Right kidney (tissue), 1 donor: ENCODE measurements at regions not wholly inside any gene's neighbourhood (a gene's known extent, or its start where the extent isn't known, plus 50 kb on each side); places are given as distances from the start of the nearest gene placed in this dataset.

Experiments
- DNase-seq: peaks from one replicate; pipeline ENCODE4 v3.0.0-alpha.2; 2016

- no peak for DNase-seq
Observed at GRCh38 chr20:63086421-63087235, 79.9 kb upstream of the BHLHE23 start.

GRCh38 chr20:63085151-63085861 lies 78.5 kb upstream of the BHLHE23 start:
- DNase-seq: no peak

DNA sequence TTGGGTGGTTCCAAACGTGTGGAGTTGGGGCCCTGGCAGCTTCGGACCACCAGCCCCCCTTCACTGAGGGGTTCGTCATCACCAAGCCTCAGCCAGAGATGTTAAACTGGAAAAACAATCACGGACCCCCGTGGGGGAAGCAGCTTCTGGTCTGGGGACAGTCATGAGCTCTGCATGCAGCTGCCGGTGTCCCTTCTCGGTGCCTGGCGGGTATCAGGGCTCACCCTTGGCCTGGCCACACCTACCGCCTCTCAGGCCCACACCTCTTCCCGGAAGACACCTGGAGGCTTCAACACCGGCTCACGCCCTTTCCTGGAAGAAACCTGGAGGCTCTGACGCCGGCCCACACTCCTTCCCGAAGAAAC lies 77.8 kb upstream of the BHLHE23 start:
- no peak for DNase-seq

DNA sequence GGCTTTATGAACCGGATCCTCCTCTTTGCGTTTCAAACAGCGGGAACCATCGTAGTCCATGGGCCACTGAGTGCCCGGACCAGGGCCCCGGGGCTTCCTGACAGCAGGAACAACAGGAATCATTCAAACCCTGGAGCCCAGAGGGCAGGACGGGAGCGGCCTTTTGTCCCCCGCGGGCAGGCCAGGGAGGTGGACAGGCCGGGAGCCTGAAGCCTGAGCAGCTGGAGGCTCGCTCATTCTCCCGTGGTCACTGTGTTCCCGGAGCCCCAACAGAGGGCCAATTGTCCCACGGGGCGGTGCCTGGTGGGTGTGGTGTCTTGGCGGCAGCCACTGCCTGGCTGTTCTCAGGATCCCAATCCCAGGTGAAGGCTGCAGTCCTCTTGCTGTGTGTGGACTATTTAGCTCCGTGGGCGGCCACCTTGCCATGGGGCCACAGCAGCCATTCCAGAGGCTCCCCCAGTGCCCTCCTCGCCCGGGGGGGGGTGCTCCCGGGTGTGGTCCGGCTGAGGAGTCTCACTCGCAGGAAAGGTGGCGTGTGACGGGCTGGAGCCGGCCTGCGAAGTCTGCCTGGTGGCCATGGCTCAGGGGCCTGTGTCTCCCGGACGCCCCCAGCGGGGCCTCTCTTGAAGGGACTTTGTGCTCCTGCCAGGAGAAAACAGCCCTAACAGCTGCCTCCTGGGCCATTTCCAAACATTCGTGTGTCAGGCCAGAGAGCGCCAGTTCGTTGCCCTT lies 77.2 kb upstream of the BHLHE23 start:
- DNase-seq: no peak

GRCh38 chr20:63082939-63083735 lies 76.4 kb upstream of the BHLHE23 start:
- DNase-seq: no peak

DNA sequence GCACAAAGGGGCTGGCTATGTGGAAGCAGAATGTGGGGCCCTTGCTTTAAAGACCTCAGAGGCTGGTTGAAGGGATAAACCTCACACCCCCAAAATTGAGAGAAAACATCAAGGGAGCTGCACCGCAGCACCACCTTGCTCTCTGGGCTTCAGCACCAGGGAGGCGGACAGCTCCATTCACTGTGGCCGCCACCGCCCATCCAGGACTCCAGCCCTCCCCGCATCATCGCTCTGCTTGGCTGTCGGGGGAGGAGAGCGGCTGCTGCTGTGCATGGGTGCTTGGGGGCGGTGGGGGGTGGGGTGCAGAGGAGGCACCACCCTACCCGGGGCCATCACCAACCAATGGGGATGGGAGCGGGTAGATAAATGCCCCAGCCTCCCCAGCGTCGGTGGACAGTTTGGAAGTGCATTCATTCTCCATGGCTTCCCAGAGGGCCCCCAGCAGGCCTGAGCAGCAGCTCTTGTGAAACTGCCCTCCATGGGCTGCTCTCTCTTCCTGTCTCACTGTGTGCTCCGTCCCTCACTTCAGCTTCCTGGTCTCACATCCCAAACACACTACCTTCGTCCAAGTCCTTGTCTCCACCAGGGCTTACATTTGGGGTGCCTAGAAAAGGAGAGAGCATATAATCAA lies 75.7 kb upstream of the BHLHE23 start:
- DNase-seq: peak; percentile 34

DNA sequence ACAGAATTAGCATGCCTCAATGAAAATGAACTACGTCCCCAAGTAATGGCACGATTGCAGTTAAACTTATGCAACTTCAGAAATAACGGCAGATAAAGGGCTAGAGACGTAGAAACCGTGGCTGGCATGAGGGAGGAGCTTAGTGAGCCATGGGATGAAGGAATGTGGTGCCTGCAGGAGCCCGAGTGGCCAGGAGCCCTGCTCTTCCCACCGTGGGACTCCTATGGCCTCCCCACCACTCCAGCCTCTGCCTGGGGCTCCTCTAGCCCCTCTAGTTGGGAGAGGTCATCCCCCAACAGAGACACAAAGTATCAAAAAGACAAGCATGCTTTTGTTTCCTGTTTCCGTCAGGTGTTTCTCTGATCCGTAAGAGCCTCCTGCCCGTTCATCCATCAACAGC lies 75.1 kb upstream of the BHLHE23 start:
- DNase-seq: no peak

GRCh38 chr20:63081351-63081750 lies 74.6 kb upstream of the BHLHE23 start:
- DNase-seq: no peak

GRCh38 chr20:63080811-63081210 lies 74.0 kb upstream of the BHLHE23 start:
- no peak for DNase-seq

GRCh38 chr20:63080411-63080810 lies 73.6 kb upstream of the BHLHE23 start:
- DNase-seq: no peak

- no peak for DNase-seq
Observed at GRCh38 chr20:63079971-63080370, 73.2 kb upstream of the BHLHE23 start.

DNA sequence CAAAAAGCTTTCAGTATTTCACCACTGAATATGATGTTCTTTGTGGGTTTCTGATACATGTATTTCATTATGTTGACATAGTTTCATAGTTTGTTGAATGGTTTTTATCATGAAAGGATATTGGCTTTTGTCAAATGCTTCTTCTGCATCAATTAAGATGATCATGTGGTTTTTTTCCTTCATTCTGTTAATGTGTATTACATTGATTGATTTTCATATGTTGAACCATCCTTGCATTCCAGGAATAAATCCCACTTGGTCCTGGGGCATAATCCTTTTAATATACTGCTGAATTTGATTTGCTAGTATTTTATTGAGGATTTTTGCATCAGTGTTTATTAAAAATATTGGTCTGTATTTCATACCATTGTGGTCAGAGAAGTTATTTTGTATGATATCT lies 70.9 kb upstream of the BHLHE23 start:
- DNase-seq: no peak

DNA sequence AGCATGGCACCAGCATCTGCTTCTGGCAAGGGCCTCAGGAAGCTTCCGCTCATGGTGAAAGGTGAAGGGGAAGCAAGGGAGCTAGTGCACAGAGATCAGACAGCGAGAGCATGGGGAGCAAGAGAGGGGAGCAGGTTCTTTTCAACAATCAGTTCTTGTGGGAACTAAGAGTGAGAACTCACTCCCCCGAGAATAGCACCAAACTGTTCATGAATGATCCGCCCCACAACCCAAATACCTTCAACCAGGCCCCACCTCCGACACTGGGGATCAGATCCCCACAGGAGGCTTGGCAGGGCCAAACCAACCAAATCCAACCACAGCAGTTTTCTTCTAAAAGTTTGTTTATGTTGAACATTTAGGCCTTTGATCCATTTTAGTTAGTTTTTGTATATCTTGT lies 69.7 kb upstream of the BHLHE23 start:
- no peak for DNase-seq

- no peak for DNase-seq
Observed at GRCh38 chr20:63074631-63075030, 67.9 kb upstream of the BHLHE23 start.

GRCh38 chr20:63074182-63074581 lies 67.4 kb upstream of the BHLHE23 start:
- no peak for DNase-seq

DNA sequence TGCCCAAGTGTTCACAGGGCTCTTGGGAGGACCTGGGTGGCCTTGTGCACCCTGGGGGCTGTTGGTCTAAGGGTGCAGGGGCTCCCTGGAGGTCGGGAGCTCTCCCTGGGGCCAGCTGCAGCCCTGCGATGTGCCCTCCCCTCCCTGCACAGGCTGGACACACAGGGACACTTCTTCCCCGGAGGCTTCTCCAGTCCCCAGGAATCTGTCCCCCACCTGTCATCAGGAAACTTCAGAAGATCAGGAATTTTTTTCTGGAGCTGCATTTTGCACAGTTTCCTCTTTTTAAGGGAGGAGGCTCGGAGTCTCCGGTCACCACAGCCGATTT lies 66.9 kb upstream of the BHLHE23 start:
- DNase-seq: no peak

DNA sequence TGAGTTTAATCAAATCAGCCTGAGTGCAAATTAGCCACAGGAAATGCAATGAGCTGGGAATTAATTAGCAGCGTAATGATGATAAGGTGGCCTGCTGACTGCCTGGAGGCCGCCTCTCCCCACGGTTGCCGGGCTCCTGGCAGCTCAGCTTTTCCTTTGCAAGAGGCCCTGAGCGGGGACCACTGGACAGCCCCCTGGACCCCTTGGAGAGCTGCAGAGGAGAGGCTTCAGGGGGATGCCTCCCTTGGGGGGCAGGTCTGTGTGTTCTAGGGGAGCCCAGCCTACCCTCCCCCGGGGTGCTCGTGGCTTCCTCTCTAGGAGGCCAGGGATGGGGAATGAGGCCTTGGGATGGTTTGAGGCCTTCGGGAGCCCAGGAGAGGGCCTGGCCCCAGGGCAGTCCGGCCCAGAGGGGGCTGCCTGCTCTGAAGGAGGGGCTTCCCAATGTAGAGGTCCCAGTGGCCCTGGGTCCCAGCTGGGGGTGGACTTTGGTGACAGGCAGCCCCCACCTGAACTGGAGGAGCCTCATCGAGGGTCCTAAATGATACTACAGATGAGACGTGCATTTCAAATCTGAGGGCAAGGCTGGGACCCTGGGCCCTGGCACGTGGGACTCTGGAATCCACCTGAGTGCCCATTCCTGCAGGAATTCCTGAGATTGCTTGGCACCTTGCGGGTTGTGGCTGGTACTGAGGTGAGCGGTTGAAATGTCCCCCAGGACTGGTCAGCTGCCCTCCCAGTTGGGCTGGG lies 66.4 kb upstream of the BHLHE23 start:
- DNase-seq: no peak

DNA sequence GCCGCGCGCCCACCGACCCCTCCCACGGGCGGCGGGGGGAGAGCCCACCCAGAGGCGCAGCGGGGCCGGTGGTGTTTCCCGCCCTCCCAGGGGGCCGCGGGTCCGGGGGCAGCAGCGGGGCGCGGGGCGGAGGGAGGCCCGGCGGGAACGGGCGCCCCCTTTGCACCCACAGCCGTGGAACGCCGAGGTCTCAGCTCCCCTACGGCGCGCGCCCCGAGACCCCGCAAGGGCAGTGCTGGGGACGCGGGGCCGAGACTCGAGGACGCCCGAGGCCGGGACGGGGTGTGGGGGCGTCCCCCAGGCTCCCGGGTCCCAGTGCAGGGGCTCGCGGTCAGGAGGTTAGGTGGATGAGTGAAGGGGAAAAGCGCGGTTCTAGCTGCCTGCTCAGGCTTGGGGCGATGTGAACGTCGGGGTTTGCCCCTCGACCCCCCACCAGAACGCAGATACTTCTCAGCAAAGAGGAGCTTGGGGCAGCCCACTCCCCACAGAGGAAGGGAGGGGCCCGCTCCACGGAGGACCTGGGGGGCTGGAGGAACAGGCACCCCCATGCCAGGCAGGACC lies 65.5 kb upstream of the BHLHE23 start:
- DNase-seq: no peak

- DNase-seq: no peak
Observed at GRCh38 chr20:63071541-63072181, 64.9 kb upstream of the BHLHE23 start.

DNA sequence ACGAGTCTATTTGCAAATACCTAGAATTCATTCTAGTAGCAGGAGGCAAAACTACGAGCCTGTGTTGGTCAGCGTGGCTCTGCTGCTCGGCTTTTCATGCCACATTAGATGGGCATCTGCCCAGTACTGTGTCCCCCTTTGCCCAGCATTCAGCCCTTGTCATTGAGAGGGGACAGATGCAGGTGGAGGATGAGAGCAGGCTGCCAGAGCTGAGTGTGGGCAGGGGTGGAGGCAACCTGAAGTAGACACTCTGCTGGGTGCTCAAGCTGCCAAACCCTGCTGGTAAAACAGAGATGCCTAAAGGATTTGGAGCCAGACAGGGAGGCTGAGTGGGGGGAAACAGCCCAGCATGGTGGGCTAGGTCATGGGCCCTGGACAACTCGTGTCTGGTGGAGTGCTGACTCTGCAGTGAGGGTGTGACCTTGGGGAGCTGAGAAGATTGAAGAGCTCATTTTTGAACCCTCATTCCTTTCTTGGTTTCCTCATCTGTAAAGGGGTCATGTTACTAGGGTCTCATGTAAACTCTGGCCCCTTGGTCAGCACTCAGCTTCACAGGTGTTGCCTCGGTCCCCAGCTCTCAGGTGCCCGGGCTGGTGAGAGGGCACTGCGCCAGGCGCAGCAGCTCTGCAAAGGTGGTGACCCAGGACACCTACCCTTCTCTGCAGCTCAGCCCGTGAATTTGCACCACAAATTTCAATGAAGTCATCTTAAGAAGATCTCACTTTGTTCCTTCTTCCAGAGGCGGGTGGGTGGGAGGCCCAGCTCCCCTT lies 64.2 kb upstream of the BHLHE23 start:
- no peak for DNase-seq
